GM23338 (cell line): ENCODE measurements at regions not wholly inside any gene's neighbourhood (a gene's known extent, or its start where the extent isn't known, plus 50 kb on each side); places are given as distances from the start of the nearest gene placed in this dataset.
A peak's percentile ranks its signal among the peaks of the same experiment; 100 is the strongest.

Experiments used
- ATAC-seq: fragments of 200-7000 bp; cut with Tn5 transposase; 3 replicates; pipeline ENCODE4 v1.9.1; 2020
- DNase-seq: peaks from one replicate; pipeline ENCODE4 v3.0.0-alpha.2; 2015; ENCODE audit warnings: low spot score
- H2AFZ ChIP-seq: fragments of 200-600 bp; sonication (generic); 2 replicates; pipeline ENCODE4 v1.8.0; 2016; ENCODE audit warnings: antibody characterized with exemption, mild to moderate bottlenecking, moderate library complexity
- H3F3A ChIP-seq: fragments of 200-600 bp; sonication (generic); replicated peaks from 2 replicates; pipeline ENCODE4 v1.8.0; 2017; ENCODE audit warnings: antibody characterized with exemption, mixed run types, low read depth
- H3K27ac ChIP-seq: fragments of 200-600 bp; sonication (generic); 2 replicates; pipeline ENCODE4 v1.6.1; 2016; ENCODE audit warnings: low read depth
- H3K27me3 ChIP-seq: fragments of 200-600 bp; sonication (generic); 2 replicates; pipeline ENCODE4 v1.8.0; 2016; ENCODE audit warnings: mild to moderate bottlenecking, mixed run types, moderate library complexity; ENCODE audit not compliant: insufficient read depth
- H3K36me3 ChIP-seq: fragments of 200-600 bp; sonication (generic); 2 replicates; pipeline ENCODE4 v1.8.0; 2016; ENCODE audit warnings: mild to moderate bottlenecking; ENCODE audit not compliant: insufficient read depth
- H3K4me1 ChIP-seq: fragments of 200-600 bp; sonication (generic); 2 replicates; pipeline ENCODE4 v1.8.0; 2016; ENCODE audit warnings: mild to moderate bottlenecking, moderate library complexity; ENCODE audit not compliant: insufficient read depth
- H3K4me2 ChIP-seq: fragments of 200-600 bp; sonication (generic); 2 replicates; pipeline ENCODE4 v1.7.1; 2017; ENCODE audit warnings: mixed run types
- H3K4me3 ChIP-seq: fragments of 200-600 bp; sonication (generic); 2 replicates; pipeline ENCODE4 v1.6.1; 2016; ENCODE audit warnings: mixed run types
- H3K79me2 ChIP-seq: fragments of 200-600 bp; sonication (generic); replicated peaks from 2 replicates; pipeline ENCODE4 v1.8.0; 2017; ENCODE audit warnings: mild to moderate bottlenecking; ENCODE audit not compliant: insufficient read depth
- H3K9me2 ChIP-seq: fragments of 200-600 bp; sonication (generic); 2 replicates; pipeline ENCODE4 v1.8.0; 2017; ENCODE audit not compliant: insufficient read depth
- H4K20me1 ChIP-seq: fragments of 200-600 bp; sonication (generic); replicated peaks from 2 replicates; pipeline ENCODE4 v1.8.0; 2017; ENCODE audit warnings: mild to moderate bottlenecking; ENCODE audit not compliant: insufficient read depth
- H3K27ac Mint-ChIP-seq: 2 replicates; pipeline ENCODE4 v1.8.0; 2020; ENCODE audit warnings: inconsistent platforms, mild to moderate bottlenecking, moderate library complexity, mixed read lengths
- H3K27me3 Mint-ChIP-seq: 3 replicates; pipeline ENCODE4 v1.8.0; 2022; ENCODE audit warnings: low read depth, mild to moderate bottlenecking, moderate library complexity, mixed read lengths, inconsistent platforms; ENCODE audit not compliant: insufficient read depth, poor library complexity
- H3K36me3 Mint-ChIP-seq: 3 replicates; pipeline ENCODE4 v1.8.0; 2021; ENCODE audit warnings: low read depth, mild to moderate bottlenecking, inconsistent platforms, moderate library complexity, mixed read lengths
- H3K4me1 Mint-ChIP-seq: 3 replicates; pipeline ENCODE4 v1.8.0; 2020; ENCODE audit warnings: mild to moderate bottlenecking, inconsistent platforms, mixed read lengths
- H3K4me3 Mint-ChIP-seq: 3 replicates; pipeline ENCODE4 v1.8.0; 2021; ENCODE audit warnings: moderate library complexity, mild to moderate bottlenecking, inconsistent platforms, mixed read lengths
- H3K9me3 Mint-ChIP-seq: 3 replicates; pipeline ENCODE4 v1.8.0; 2020; ENCODE audit warnings: moderate library complexity, mild to moderate bottlenecking, inconsistent platforms, mixed read lengths
- CTCF ChIP-seq, 2 experiments: fragments of 200-600 bp in 1 of 2; sonication (generic) in 1 of 2; conservative IDR thresholded peaks; 2 replicates each; pipeline versions ENCODE4 v1.5.1 to v1.6.1; 2016 to 2017; ENCODE audit warnings: antibody characterized with exemption in 2 of 2, low read depth in 2 of 2, mild to moderate bottlenecking in 2 of 2, moderate library complexity in 1 of 2
- EZH2phosphoT487 ChIP-seq: fragments of 200-600 bp; sonication (generic); IDR thresholded peaks from one replicate; pipeline ENCODE4 v1.8.1; 2018; ENCODE audit warnings: antibody characterized with exemption; ENCODE audit not compliant: unreplicated experiment
- STAT1 ChIP-seq: IDR thresholded peaks from one replicate; pipeline ENCODE4 v1.6.1; 2016; ENCODE audit warnings: antibody characterized with exemption; ENCODE audit not compliant: unreplicated experiment
- ZNF114 ChIP-seq: fragments of 250-450 bp; sonication (Bioruptor Pico); IDR thresholded peaks from 2 replicates; pipeline ENCODE4 v1.5.0; 2020; ENCODE audit warnings: mild to moderate bottlenecking, moderate library complexity
- ZNF331 ChIP-seq: fragments of 250-450 bp; sonication (Bioruptor Pico); IDR thresholded peaks from 2 replicates; pipeline ENCODE4 v1.5.0; 2020; ENCODE audit warnings: low read depth, mild to moderate bottlenecking, moderate library complexity

- TF ChIP-seq CTCF (conservative IDR thresholded peaks at IDR 0.05; ENCODE audit: low read depth in 2 of 2) (no peak), ZNF331 (CRISPR knock-in tag) (no peak)
Measured at GRCh38 chr6:48766349-48766748, 655.4 kb upstream of the PTCHD4 start (continued).

DNA sequence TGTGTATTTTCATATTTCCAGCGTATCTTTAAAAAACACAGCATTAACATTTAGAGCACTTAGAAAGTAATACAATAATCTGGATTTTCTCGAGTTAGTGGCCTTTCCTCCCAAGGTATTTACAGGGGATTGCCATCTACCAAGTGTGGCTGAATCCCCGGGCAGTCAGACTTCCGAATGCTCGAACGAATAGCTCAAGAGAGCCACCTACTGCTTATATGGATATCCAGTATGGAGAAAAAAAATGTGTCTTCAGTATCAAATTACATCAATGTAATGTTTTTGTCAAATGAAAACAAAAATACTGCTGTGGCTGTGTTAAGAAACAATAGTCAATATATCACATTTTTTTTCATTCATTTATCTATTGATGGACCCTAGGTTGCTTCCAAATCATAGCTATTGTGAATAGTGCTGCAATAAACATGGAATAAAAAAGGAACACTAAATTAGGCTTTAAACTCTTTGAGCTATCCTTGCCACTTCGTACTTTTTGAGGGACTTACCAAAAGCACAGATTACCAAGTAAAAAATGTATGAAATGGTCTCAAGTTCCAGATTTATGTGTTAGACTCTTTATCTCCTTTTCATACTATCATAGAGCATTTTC, 654.5 kb upstream of the PTCHD4 start:
- no peaks in the 10 kb centered on the region for H3K36me3 Mint-ChIP-seq
- H3K4me3 ChIP-seq, result no peak overlapping the region

DNA sequence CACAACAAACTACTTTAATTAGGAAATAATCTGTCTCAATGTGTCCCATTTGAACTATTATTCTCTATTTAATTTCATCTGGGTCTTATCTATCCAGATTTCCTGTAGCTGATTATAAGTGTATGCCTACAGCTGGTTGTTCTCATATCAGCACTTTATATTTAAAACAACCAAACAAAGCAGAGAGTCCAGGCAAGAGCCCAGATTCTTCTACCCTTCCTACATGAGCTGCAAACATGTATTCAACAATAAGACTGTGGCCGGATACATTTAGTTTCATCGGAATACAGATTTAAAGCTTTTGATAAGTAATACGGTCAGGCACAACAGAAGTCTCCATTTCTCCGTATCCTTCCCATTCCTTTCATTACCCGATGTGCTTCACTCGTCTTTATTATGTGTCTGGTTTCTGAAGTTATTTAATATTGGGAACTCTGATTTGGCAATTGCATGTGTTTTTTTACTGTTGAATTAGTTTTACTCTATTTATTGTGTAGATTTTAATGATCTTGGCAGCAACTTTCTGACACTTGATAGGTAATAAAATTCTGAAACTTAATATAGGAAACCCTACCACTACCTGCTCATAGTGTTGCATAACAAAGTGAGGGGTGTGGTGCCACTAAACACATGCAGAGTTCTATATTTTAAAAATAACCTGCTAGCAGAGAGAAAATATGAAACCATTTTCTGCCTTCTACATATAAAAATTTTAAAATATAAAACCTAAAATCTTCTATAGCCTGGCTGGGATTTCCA, 653.5 kb upstream of the PTCHD4 start:
- Histone ChIP-seq H4K20me1 (no peaks in the 10 kb centered on the region), H3K27me3 (no peaks in the 10 kb centered on the region), H3K4me3 (no peak overlapping the region), H3K4me1 (peaks cover 10% of the 10 kb centered on the region), H3K36me3 (no peaks in the 10 kb centered on the region), H3K4me2 (peak overlapping the region; percentile 0; the same call in 1 of the 2 replicates), H3K79me2 (no peaks in the 10 kb centered on the region), H2AFZ (no peak overlapping the region), H3F3A (no peaks in the 10 kb centered on the region), H3K9me2 (no peaks in the 10 kb centered on the region), H3K27ac (no peak overlapping the region)
- Mint-ChIP-seq H3K4me3 (no peak overlapping the region), H3K4me1 (peaks cover 17% of the 10 kb centered on the region), H3K27me3 (no peaks in the 10 kb centered on the region), H3K9me3 (peaks cover 2% of the 10 kb centered on the region; the same call in 1 of the 3 replicates), H3K36me3 (no peaks in the 10 kb centered on the region; the same call in 2 of the 3 replicates), H3K27ac (no peak overlapping the region)
- ATAC-seq, result no peak
- DNase-seq, result no peak
- no peak for TF ChIP-seq CTCF (conservative IDR thresholded peaks at IDR 0.05; ENCODE audit: low read depth in 2 of 2)
- no peak for TF ChIP-seq ZNF114 (CRISPR knock-in tag)
- no peak for TF ChIP-seq STAT1
- TF ChIP-seq EZH2phosphoT487, result no peak

More for the DNA sequence above, 654.5 kb upstream of the PTCHD4 start:
- peaks cover 10% of the 10 kb centered on the region for H3K4me1 ChIP-seq
- H3K4me1 Mint-ChIP-seq, result peaks cover 17% of the 10 kb centered on the region
- TF ChIP-seq ZNF331 (CRISPR knock-in tag) (no peak), CTCF (conservative IDR thresholded peaks at IDR 0.05; ENCODE audit: low read depth in 2 of 2) (peak; percentile 71 to 82)
- no peak overlapping the region for H2AFZ ChIP-seq
- H3K4me3 Mint-ChIP-seq, result no peak overlapping the region; the same call in 2 of the 3 replicates
- no peak overlapping the region for H3K27ac ChIP-seq
- H3K79me2 ChIP-seq, result no peaks in the 10 kb centered on the region
- H3K9me2 ChIP-seq, result no peaks in the 10 kb centered on the region
- peak; percentile 94 for ATAC-seq
- H3K36me3 ChIP-seq, result no peaks in the 10 kb centered on the region
- no peak overlapping the region for H3K27ac Mint-ChIP-seq
- H4K20me1 ChIP-seq, result no peaks in the 10 kb centered on the region
- no peaks in the 10 kb centered on the region for H3K9me3 Mint-ChIP-seq
- peak; percentile 88 for DNase-seq
- H3K27me3 ChIP-seq, result no peaks in the 10 kb centered on the region
- no peaks in the 10 kb centered on the region for H3K27me3 Mint-ChIP-seq
- peak overlapping the region; percentile 0; the same call in 1 of the 2 replicates for H3K4me2 ChIP-seq
- no peaks in the 10 kb centered on the region for H3F3A ChIP-seq
